ENCODE measurements at regions not wholly inside any gene's neighbourhood (a gene's known extent, or its start where the extent isn't known, plus 50 kb on each side); places are given as distances from the start of the nearest gene placed in this dataset.
A peak's percentile ranks its signal among the peaks of the same experiment; 100 is the strongest.

- H3K4me1 ChIP-seq (ENCODE audit: control insufficient read depth in 1 of 2, insufficient read depth in 2 of 2, low read length in 2 of 2): no peaks in the 10 kb centered on the region
- no peaks in the 10 kb centered on the region for H3K36me3 ChIP-seq (ENCODE audit: control insufficient read depth in 1 of 2, insufficient read depth in 2 of 2, low read length in 2 of 2)
- H3K27ac ChIP-seq (ENCODE audit: low read depth, low read length): no peak overlapping the region
- H3K9me3 ChIP-seq (ENCODE audit: control insufficient read depth in 1 of 2, insufficient read depth in 1 of 2, low read depth in 1 of 2, low read length in 2 of 2): peaks cover 8 to 13% of the 10 kb centered on the region in 2 experiments; a peak in 2 of 4 replicates
- BruUV-seq (replicated peaks): no TSS peak
- H3K4me3 ChIP-seq (replicated peaks in 1 of 2; ENCODE audit: low read depth in 1 of 2, low read length in 2 of 2): no peak overlapping the region
- ChIA-PET CTCF (no interaction called here), RAD21 (ENCODE audit: low non-redundant PET in 1 of 2, low total read pairs in 2 of 2, uncharacterized antibody in 2 of 2, unreplicated experiment in 2 of 2) (no interaction called here), POLR2A (no interaction called here)
- DNase-seq (ENCODE audit: low read depth, low spot score) (no peak), ATAC-seq (no peak)
- TF ChIP-seq ZNF274 (IDR thresholded peaks at IDR 0.05; ENCODE audit: low read depth, low read length): no peak
- TF ChIP-seq ATF3 (IDR thresholded peaks at IDR 0.05): no peak
- H3K9ac ChIP-seq (ENCODE audit: low read length): no peak overlapping the region
- no peak overlapping the region for H2AFZ ChIP-seq (ENCODE audit: low read depth, low read length, poor library complexity, severe bottlenecking)
- H3K27me3 ChIP-seq (ENCODE audit: insufficient read depth, low read length): no peaks in the 10 kb centered on the region
- no peak overlapping the region for H3K4me2 ChIP-seq (ENCODE audit: low read length)
- intact Hi-C loops (cut with micrococcal nuclease): no loop called here
- H3K79me2 ChIP-seq (ENCODE audit: insufficient read depth, low read length): no peaks in the 10 kb centered on the region
- H3K9me2 ChIP-seq (ENCODE audit: insufficient read depth): no peaks in the 10 kb centered on the region
- H4K20me1 ChIP-seq (ENCODE audit: insufficient read depth): no peaks in the 10 kb centered on the region
Observed at GRCh38 chr16:51382211-51382610, 231.1 kb upstream of the SALL1 start.

- ChIA-PET POLR2A (no interaction called here), CTCF (no interaction called here), RAD21 (ENCODE audit: low non-redundant PET in 1 of 2, low total read pairs in 2 of 2, uncharacterized antibody in 2 of 2, unreplicated experiment in 2 of 2) (no interaction called here)
- no peaks in the 10 kb centered on the region for H3K79me2 ChIP-seq (ENCODE audit: insufficient read depth, low read length)
- peak in 2 of 3 experiments; percentile 3 to 33; a peak in 2 of 6 replicates for TF ChIP-seq CTCF (IDR thresholded peaks at IDR 0.05 in 2 of 3, conservative IDR thresholded peaks at IDR 0.05 in 1 of 3; ENCODE audit: borderline replicate concordance in 1 of 3, insufficient read depth in 1 of 3, low read depth in 2 of 3, low read length in 2 of 3)
- TF ChIP-seq ZFX (IDR thresholded peaks at IDR 0.05): no peak
- TF ChIP-seq MAX (IDR thresholded peaks at IDR 0.05): no peak
- TF ChIP-seq ELF1 (IDR thresholded peaks at IDR 0.05; ENCODE audit: borderline replicate concordance, low read depth): no peak
- TF ChIP-seq SIN3A (IDR thresholded peaks at IDR 0.05; ENCODE audit: low read depth): no peak
- no peak for TF ChIP-seq YY1 (IDR thresholded peaks at IDR 0.05; ENCODE audit: extremely low read depth, insufficient replicate concordance, low read depth, low read length)
- no peak for TF ChIP-seq EGR1 (IDR thresholded peaks at IDR 0.05; ENCODE audit: low read depth)
- no peaks in the 10 kb centered on the region for H4K20me1 ChIP-seq (ENCODE audit: insufficient read depth)
- no peak for DNase-seq (ENCODE audit: low read depth, low spot score)
- H3K4me3 ChIP-seq (replicated peaks in 1 of 2; ENCODE audit: low read depth in 1 of 2, low read length in 2 of 2): no peak overlapping the region
- no peak overlapping the region for H3K4me2 ChIP-seq (ENCODE audit: low read length)
- ATAC-seq: no peak
- no peaks in the 10 kb centered on the region; a peak in 1 of 4 replicates for H3K36me3 ChIP-seq (ENCODE audit: control insufficient read depth in 1 of 2, insufficient read depth in 2 of 2, low read length in 2 of 2)
- no peaks in the 10 kb centered on the region for H3K4me1 ChIP-seq (ENCODE audit: control insufficient read depth in 1 of 2, insufficient read depth in 2 of 2, low read length in 2 of 2)
- H3K9me2 ChIP-seq (ENCODE audit: insufficient read depth): no peaks in the 10 kb centered on the region
- no peak overlapping the region for H3K9ac ChIP-seq (ENCODE audit: low read length)
- H3K9me3 ChIP-seq (ENCODE audit: control insufficient read depth in 1 of 2, insufficient read depth in 1 of 2, low read depth in 1 of 2, low read length in 2 of 2): peaks cover 3 to 5% of the 10 kb centered on the region in 2 experiments; a peak in 2 of 4 replicates
- no peaks in the 10 kb centered on the region for H3K27me3 ChIP-seq (ENCODE audit: insufficient read depth, low read length)
- H3K27ac ChIP-seq (ENCODE audit: low read depth, low read length): no peak overlapping the region
- no peak overlapping the region for H2AFZ ChIP-seq (ENCODE audit: low read depth, low read length, poor library complexity, severe bottlenecking)
- intact Hi-C loops (cut with micrococcal nuclease): no loop called here
- no TSS peak for BruUV-seq (replicated peaks)
Observed at GRCh38 chr16:51376080-51376479, 225.0 kb upstream of the SALL1 start.
